T47D (cell line): ENCODE measurements at regions not wholly inside any gene's neighbourhood (a gene's known extent, or its start where the extent isn't known, plus 50 kb on each side); places are given as distances from the start of the nearest gene placed in this dataset.
"Not testable (repeated sequence)": the region's sequence is repeated elsewhere in the genome, so short reads cannot be mapped to it uniquely, and the experiment has no call there.

Experiments
- DNase-seq, 2 experiments: peaks; one replicate each; pipeline versions ENCODE4 v3.0.0 to v3.0.0-alpha.2; 2011 to 2012; ENCODE audit warnings: low read depth in 1 of 2, low spot score in 1 of 2
- JUND ChIP-seq: IDR thresholded peaks from 2 replicates; pipeline ENCODE4 v1.6.1; 2012; ENCODE audit warnings: low read depth
- in situ Hi-C: cut with HindIII; loops from 2 replicates; pipeline ENCODE4 v1.10.0; 2016; ENCODE audit warnings: low sequenced_read_pairs, low pct_unique_long_range_greater_than_20kb

DNA sequence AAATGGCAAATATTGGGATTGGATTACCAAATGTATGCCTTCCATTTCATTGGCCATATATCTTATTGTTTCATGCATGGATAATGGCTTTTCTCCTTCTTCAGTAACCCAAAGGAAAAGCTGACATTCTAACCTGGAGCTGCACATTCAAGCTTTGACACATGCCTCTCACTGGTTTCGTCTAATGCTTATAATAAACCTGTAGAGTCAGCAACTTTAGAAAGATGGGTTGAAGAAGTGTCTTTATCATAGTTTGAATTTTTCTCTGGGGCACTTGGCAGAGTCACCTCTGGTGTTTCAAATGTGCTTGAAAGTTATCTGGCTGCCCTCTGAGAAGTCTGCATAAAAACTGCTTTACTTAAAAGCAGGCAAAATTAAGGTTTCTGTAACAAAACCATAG lies 55.4 kb upstream of the GOLGA8A start:
- no peak for TF ChIP-seq JUND
- in situ Hi-C loops, result no loop called here
- no peak for DNase-seq

- DNase-seq, in situ Hi-C loops: not testable (repeated sequence)
Observed at GRCh38 chr15:34491488-34491887, 53.9 kb upstream of the GOLGA8A start.

- no peak for TF ChIP-seq JUND
- DNase-seq, result no peak
Observed at GRCh38 chr15:34490417-34491193, 53.0 kb upstream of the GOLGA8A start.

GRCh38 chr15:34488973-34489959 lies 51.7 kb upstream of the GOLGA8A start:
- peak; percentile 37 to 70 for DNase-seq
- in situ Hi-C loops, result not testable (repeated sequence)

More at GRCh38 chr15:34490417-34491193, 53.0 kb upstream of the GOLGA8A start:
- in situ Hi-C loops, result no loop called here
